SK-N-SH (cell line): ENCODE measurements at regions not wholly inside any gene's neighbourhood (a gene's known extent, or its start where the extent isn't known, plus 50 kb on each side); places are given as distances from the start of the nearest gene placed in this dataset.

Experiments used
- CTCF ChIP-seq: fragments of 200-600 bp; sonication (generic); IDR thresholded peaks from 2 replicates; pipeline ENCODE4 v1.6.1; 2017; ENCODE audit warnings: antibody characterized with exemption, mild to moderate bottlenecking, moderate library complexity
- ELF1 ChIP-seq: IDR thresholded peaks from 2 replicates; pipeline ENCODE4 v1.4.0; 2012
- FOSL2 ChIP-seq: IDR thresholded peaks from 2 replicates; pipeline ENCODE4 v1.4.0; 2012; ENCODE audit warnings: low read depth, mild to moderate bottlenecking, moderate library complexity, borderline replicate concordance
- GABPA ChIP-seq: IDR thresholded peaks from 2 replicates; pipeline ENCODE4 v1.4.0; 2012; ENCODE audit warnings: low read depth, mild to moderate bottlenecking
- GATA2 ChIP-seq: sonication (generic); formaldehyde crosslinking; IDR thresholded peaks from 2 replicates; pipeline ENCODE4 v1.5.0; 2020; ENCODE audit warnings: mild to moderate bottlenecking, missing genetic modification reagents
- MXI1 ChIP-seq: IDR thresholded peaks from 2 replicates; pipeline ENCODE4 v1.6.1; 2012; ENCODE audit warnings: mild to moderate bottlenecking, low read depth, low read length, improper control_type of control experiment
- POLR2AphosphoS5 ChIP-seq: IDR thresholded peaks from 2 replicates; pipeline ENCODE4 v1.6.1; 2012; ENCODE audit warnings: low read depth, low read length
- SIN3A ChIP-seq: IDR thresholded peaks from 2 replicates; pipeline ENCODE4 v1.6.1; 2012; ENCODE audit warnings: low read depth, mild to moderate bottlenecking, low read length, moderate library complexity, borderline replicate concordance
- TCF12 ChIP-seq: IDR thresholded peaks from 2 replicates; pipeline ENCODE4 v1.4.0; 2012
- TF ChIP-seq, protein P1 (sequence below): IDR thresholded peaks from 2 replicates; pipeline ENCODE4 v1.4.0; 2012; ENCODE audit warnings: low read depth

DNA sequence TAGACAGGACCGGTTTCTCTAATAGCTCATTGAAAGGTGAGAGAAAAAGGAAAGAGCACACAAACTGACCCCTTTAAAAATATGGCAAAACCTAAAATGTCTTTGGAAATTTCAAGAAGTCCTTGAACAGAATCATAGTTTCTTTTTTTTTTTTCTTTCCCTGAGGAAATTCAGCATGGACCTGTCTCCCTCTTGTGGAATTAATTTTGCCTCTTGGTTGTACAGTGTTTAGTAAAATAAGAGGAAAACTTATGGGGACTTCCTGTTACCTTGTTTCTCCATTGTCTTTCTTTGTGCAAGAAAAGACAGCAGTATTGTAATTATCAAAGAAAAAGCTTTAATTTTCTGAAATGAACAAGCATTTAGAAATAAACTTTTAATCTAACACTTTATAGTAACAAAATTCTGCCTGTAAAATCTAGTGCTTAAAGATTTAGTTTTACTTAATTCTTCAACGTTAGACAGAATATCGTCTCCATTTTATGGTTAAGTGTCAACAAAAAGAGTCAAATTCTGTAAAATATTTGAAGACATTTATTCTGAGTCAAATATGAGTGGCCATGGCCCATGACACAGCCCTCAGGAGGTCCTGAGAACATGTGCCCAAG, 176.3 kb upstream of the NABP1 start:
- TF ChIP-seq, protein P1, sequence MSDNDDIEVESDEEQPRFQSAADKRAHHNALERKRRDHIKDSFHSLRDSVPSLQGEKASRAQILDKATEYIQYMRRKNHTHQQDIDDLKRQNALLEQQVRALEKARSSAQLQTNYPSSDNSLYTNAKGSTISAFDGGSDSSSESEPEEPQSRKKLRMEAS, result no peak
- peak; percentile 86 for TF ChIP-seq CTCF
- TF ChIP-seq GABPA, result no peak
- no peak for TF ChIP-seq SIN3A
- no peak for TF ChIP-seq ELF1
- no peak for TF ChIP-seq MXI1
- no peak for TF ChIP-seq FOSL2
- TF ChIP-seq POLR2AphosphoS5, result no peak
- no peak for TF ChIP-seq GATA2 (CRISPR knock-in tag)
- TF ChIP-seq TCF12, result no peak
